Fibroblast of mammary gland (primary cell): ENCODE measurements at regions not wholly inside any gene's neighbourhood (a gene's known extent, or its start where the extent isn't known, plus 50 kb on each side); places are given as distances from the start of the nearest gene placed in this dataset.

Source experiments
- DNase-seq: peaks from one replicate; pipeline ENCODE4 v3.0.0-alpha.2; 2010; ENCODE audit warnings: low read depth
- H3K4me3 ChIP-seq: 2 replicates; pipeline ENCODE4 v1.5.1; 2011; ENCODE audit warnings: low read depth, mild to moderate bottlenecking, low read length, moderate library complexity; ENCODE audit not compliant: control insufficient read depth
- TF ChIP-seq, protein P1 (sequence below): conservative IDR thresholded peaks from 2 replicates; pipeline ENCODE4 v1.5.1; 2011; ENCODE audit warnings: low read depth, low read length, inconsistent platforms; ENCODE audit not compliant: control insufficient read depth, insufficient read depth

DNA sequence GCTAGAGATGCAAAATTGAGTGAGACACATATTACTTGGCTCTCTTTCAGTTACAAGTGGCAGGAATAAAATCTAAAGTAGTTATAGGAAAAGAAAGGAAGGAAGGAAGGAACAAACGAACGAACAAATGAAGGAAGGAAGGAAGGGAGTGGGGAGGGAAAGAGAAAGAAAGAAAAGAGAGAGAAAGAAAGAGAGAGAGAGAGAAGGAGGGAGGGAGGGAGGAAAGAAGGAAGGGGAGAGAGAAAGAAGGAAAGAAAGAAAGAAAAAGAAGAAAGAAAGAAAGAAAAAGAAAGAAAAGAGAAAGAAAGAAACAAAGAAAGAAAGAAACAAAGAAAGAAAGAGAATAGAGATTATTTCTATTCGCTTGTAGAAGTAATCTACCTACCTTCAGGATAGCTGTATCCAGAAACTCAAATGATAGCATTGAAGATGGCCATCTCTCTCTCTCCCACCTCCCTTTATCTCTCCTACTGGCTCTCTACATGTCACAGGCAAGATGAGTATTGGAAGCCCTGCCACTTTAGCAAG is 229.7 kb upstream of the TLE3 start:
- H3K4me3 ChIP-seq = no peak overlapping the region
- no peak for DNase-seq
- TF ChIP-seq, protein P1, sequence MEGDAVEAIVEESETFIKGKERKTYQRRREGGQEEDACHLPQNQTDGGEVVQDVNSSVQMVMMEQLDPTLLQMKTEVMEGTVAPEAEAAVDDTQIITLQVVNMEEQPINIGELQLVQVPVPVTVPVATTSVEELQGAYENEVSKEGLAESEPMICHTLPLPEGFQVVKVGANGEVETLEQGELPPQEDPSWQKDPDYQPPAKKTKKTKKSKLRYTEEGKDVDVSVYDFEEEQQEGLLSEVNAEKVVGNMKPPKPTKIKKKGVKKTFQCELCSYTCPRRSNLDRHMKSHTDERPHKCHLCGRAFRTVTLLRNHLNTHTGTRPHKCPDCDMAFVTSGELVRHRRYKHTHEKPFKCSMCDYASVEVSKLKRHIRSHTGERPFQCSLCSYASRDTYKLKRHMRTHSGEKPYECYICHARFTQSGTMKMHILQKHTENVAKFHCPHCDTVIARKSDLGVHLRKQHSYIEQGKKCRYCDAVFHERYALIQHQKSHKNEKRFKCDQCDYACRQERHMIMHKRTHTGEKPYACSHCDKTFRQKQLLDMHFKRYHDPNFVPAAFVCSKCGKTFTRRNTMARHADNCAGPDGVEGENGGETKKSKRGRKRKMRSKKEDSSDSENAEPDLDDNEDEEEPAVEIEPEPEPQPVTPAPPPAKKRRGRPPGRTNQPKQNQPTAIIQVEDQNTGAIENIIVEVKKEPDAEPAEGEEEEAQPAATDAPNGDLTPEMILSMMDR = no peak

DNA sequence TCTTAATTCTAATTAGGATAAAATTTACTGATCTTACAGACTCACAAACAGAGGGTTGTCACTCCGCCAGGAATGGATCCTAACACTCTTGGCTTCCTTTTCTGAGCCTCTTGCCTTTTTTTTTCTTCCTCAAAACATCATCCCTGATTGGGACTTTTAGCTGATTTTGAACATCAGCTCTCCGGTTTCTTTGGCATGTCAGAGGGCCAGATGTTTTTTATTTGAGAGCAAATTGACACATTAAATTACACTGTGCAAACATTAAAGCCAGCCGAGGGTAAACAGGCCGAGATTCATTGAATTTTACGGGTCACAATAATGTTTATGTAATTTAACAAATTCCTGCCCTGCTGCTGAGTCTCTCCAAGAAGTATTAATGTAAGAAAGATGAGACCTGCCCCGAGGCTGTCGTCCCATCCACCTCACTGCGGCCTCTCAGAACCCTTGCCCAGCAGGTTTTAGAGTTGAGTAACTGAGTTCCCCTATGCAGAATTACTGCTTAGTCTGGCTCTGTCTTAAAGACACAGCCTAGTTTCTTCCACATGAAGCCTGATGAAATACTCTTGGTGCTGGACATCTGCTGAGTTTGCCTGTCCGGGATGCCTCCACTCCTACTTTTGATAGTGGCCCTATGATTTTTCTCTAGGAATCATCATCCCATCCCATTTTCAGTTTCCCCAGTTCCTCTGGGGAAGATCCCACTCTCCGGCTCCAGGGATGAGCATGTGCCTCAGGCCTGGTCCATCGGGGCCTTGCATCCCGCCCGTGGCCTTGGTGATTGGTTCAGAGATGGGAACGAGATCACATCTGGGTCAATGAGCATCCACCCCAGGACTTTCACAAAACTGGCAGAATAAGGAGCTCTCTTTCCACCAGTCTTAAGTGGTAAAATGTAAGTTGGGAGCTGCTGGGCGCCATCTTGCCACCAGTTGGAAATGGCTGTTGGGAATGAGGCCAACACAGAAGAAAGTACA is 226.6 kb upstream of the TLE3 start:
- TF ChIP-seq, protein P1 = no peak
- DNase-seq = peak; percentile 83
- H3K4me3 ChIP-seq = no peak overlapping the region

DNA sequence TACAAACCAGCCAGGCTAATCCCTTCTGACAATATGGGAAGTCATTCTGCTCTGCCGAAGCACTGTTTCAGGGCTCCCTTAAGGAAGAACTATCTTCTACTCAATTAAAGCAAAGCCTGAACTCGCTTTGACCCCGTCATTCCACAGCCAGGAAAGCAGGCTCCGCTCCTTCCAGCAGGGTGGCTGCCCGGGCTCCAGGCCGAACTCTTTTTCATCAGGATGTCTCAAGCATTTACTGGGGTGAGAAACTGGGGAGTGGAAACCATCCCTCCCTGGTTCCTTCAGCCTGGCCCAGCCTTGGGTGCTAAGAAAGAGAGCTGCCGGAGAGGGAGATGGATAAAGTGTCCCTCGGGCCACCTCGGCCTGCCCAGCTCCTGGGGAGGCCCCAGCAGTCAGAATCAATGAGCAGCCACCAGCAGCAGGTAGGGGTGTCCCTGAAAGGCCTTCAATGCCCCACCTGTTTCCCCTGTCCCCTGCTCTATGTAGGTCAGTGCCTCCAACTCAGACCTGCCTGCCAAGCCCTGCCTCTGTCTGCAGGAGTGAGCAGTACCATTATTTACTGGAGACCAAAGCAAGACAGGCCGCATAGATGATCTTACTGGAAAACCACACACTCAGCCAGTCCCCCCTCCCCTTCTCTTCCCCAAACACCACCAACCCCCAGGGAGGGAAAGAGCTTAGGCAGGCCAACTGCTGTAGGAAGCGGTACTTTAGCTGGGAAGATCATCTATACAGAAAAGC is 225.6 kb upstream of the TLE3 start:
- TF ChIP-seq, protein P1 = no peak
- DNase-seq = peak; percentile 70

GRCh38 chr15:70322051-70322668 is 224.4 kb upstream of the TLE3 start:
- no peak overlapping the region for H3K4me3 ChIP-seq
- DNase-seq = no peak
- TF ChIP-seq, protein P1 = no peak

More for the DNA sequence above, 225.6 kb upstream of the TLE3 start:
- H3K4me3 ChIP-seq = no peak overlapping the region

- DNase-seq = no peak
- H3K4me3 ChIP-seq = no peak overlapping the region
- TF ChIP-seq, protein P1 = no peak
Measured at GRCh38 chr15:70321172-70321819, 223.6 kb upstream of the TLE3 start.

DNA sequence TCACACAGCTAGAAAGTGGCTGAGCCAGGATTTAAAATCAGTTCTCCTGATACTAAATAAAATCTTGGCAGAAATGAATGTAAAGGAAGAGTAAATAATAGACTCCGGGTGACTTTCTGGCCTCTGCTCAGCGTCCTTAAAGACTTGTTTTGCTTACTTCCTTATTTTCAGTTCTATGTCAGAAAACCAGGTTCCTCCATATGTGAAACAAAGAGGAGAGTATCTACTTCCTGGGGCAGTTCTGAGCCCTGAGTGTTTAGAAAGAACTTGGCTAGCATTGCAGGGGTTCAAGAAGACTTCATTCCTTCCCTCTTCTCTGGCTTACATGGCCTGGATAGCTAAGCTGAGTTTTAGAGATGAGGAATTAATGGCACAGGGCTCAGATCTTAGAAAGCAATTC is 222.8 kb upstream of the TLE3 start:
- TF ChIP-seq, protein P1 = no peak
- no peak for DNase-seq
- no peak overlapping the region for H3K4me3 ChIP-seq
